Endodermal cell (in vitro differentiated cells): ENCODE measurements at regions not wholly inside any gene's neighbourhood (a gene's known extent, or its start where the extent isn't known, plus 50 kb on each side); places are given as distances from the start of the nearest gene placed in this dataset.

ENCODE experiments used
- DNase-seq: peaks from one replicate; pipeline ENCODE4 v3.0.0-alpha.2; 2017
- H3K27ac ChIP-seq: 2 replicates; pipeline ENCODE4 v1.5.1; 2013; ENCODE audit warnings: mild to moderate bottlenecking, low read depth, low read length, moderate library complexity
- H3K27me3 ChIP-seq: 2 replicates; pipeline ENCODE4 v1.6.1; 2013; ENCODE audit warnings: mild to moderate bottlenecking, low read length, moderate library complexity; ENCODE audit not compliant: insufficient read depth, control insufficient read depth, poor library complexity, severe bottlenecking
- H3K36me3 ChIP-seq: 2 replicates; pipeline ENCODE4 v1.7.0; 2013; ENCODE audit warnings: mild to moderate bottlenecking, low read length, moderate library complexity; ENCODE audit not compliant: control insufficient read depth, insufficient read depth
- H3K4me1 ChIP-seq: one replicate; pipeline ENCODE4 v1.7.0; 2013; ENCODE audit warnings: low read length; ENCODE audit not compliant: control insufficient read depth, insufficient read depth
- H3K4me3 ChIP-seq: 2 replicates; pipeline ENCODE4 v1.5.1; 2013; ENCODE audit warnings: mild to moderate bottlenecking, low read length, moderate library complexity
- H3K9ac ChIP-seq: 2 replicates; pipeline ENCODE4 v1.6.1; 2013; ENCODE audit warnings: mild to moderate bottlenecking, low read length, moderate library complexity; ENCODE audit not compliant: poor library complexity, severe bottlenecking; ENCODE audit errors: extremely low read depth
- H3K9me3 ChIP-seq: 2 replicates; pipeline ENCODE4 v1.6.1; 2013; ENCODE audit warnings: mild to moderate bottlenecking, low read length, moderate library complexity; ENCODE audit not compliant: control insufficient read depth
- H3K27ac Mint-ChIP-seq: 2 replicates; pipeline ENCODE4 v1.8.0; 2020; ENCODE audit warnings: mixed read lengths
- H3K27me3 Mint-ChIP-seq: 2 replicates; pipeline ENCODE4 v1.8.0; 2021; ENCODE audit warnings: mild to moderate bottlenecking, mixed read lengths; ENCODE audit not compliant: insufficient read depth
- H3K36me3 Mint-ChIP-seq: 2 replicates; pipeline ENCODE4 v1.8.0; 2020; ENCODE audit warnings: low read depth, mixed read lengths
- H3K4me1 Mint-ChIP-seq: 2 replicates; pipeline ENCODE4 v1.8.0; 2020; ENCODE audit warnings: mixed read lengths
- H3K4me3 Mint-ChIP-seq: 2 replicates; pipeline ENCODE4 v1.8.0; 2020; ENCODE audit warnings: mild to moderate bottlenecking, moderate library complexity, mixed read lengths
- H3K9me3 Mint-ChIP-seq: 2 replicates; pipeline ENCODE4 v1.8.0; 2020; ENCODE audit warnings: mild to moderate bottlenecking, mixed read lengths
- WGBS, 2 experiments: methylation state at CpG; one replicate each; pipeline versions ENCODE4 v1.1.5 to v1.1.7; 2013; ENCODE audit warnings: missing lambda C conversion rate in 2 of 2, mixed read lengths in 1 of 2; ENCODE audit not compliant: insufficient coverage in 1 of 2, insufficient read length in 1 of 2; 5-methylcytosine and 5-hydroxymethylcytosine counted together
- TF ChIP-seq, protein P1 (sequence below): fragments of 200-600 bp; sonication (generic); conservative IDR thresholded peaks from 2 replicates; pipeline ENCODE4 v1.5.0; 2021; ENCODE audit warnings: antibody characterized with exemption, mild to moderate bottlenecking

DNA sequence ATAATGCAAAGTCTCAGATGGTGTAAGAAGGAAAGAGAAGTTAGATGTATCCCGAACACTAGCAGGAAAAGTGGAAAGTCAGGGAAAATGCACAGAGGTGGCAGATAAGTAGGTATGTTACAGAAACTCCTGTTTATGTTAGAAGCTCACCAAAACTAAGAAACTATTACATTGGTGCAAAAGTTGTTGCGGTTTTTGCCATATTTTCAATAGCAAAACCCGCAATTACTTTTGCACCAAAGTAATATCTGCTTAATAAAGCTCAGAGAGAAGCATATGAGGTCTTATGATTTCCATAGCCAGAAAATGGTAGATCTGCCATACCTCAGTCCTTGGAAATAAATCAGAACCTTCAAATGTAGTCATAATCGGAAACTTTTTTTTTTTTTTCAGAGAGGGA, 1035.6 kb downstream of the PCDH7 start:
- no peaks in the 10 kb centered on the region for H3K4me1 Mint-ChIP-seq
- no peaks in the 10 kb centered on the region for H3K36me3 ChIP-seq
- no peak overlapping the region for H3K4me3 ChIP-seq
- no peak for DNase-seq
- H3K27ac ChIP-seq: no peak overlapping the region
- 50 to 69% methylated on average over 2 to 4 of the region's 4 CpGs for WGBS, 2 experiments
- no peak overlapping the region for H3K4me3 Mint-ChIP-seq
- H3K36me3 Mint-ChIP-seq: no peaks in the 10 kb centered on the region
- H3K9me3 Mint-ChIP-seq: peaks cover 3% of the 10 kb centered on the region
- no peaks in the 10 kb centered on the region for H3K9me3 ChIP-seq
- no peak overlapping the region for H3K27ac Mint-ChIP-seq
- TF ChIP-seq, protein P1, sequence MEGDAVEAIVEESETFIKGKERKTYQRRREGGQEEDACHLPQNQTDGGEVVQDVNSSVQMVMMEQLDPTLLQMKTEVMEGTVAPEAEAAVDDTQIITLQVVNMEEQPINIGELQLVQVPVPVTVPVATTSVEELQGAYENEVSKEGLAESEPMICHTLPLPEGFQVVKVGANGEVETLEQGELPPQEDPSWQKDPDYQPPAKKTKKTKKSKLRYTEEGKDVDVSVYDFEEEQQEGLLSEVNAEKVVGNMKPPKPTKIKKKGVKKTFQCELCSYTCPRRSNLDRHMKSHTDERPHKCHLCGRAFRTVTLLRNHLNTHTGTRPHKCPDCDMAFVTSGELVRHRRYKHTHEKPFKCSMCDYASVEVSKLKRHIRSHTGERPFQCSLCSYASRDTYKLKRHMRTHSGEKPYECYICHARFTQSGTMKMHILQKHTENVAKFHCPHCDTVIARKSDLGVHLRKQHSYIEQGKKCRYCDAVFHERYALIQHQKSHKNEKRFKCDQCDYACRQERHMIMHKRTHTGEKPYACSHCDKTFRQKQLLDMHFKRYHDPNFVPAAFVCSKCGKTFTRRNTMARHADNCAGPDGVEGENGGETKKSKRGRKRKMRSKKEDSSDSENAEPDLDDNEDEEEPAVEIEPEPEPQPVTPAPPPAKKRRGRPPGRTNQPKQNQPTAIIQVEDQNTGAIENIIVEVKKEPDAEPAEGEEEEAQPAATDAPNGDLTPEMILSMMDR: no peak
- H3K27me3 ChIP-seq: no peaks in the 10 kb centered on the region
- H3K9ac ChIP-seq: no peak overlapping the region
- H3K4me1 ChIP-seq: no peaks in the 10 kb centered on the region
- no peaks in the 10 kb centered on the region for H3K27me3 Mint-ChIP-seq

DNA sequence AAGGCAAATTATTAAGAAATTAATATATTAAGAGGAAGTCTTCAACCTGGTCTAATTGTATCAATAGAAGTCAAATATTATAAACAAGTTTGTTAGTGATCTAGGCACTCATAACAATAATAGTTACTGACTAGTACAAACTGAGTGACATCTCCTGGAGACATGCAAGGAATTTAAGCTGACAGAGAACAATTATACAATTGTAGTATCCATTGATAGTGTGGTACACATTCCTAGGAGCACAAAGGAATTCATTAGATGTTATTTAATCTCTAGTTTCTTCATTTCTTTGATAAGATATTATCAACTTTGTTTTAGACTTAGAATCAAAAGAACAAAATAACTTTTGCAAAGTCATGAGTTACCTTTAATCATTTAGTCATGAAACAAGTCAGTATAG, 1048.6 kb downstream of the PCDH7 start:
- DNase-seq: no peak
- Histone ChIP-seq H3K4me3 (no peak overlapping the region), H3K4me1 (no peaks in the 10 kb centered on the region), H3K27me3 (no peaks in the 10 kb centered on the region), H3K9me3 (no peaks in the 10 kb centered on the region), H3K36me3 (no peaks in the 10 kb centered on the region), H3K27ac (no peak overlapping the region), H3K9ac (no peak overlapping the region)
- Mint-ChIP-seq H3K27ac (no peak overlapping the region), H3K27me3 (no peaks in the 10 kb centered on the region), H3K36me3 (no peaks in the 10 kb centered on the region), H3K4me1 (peaks cover 7% of the 10 kb centered on the region), H3K4me3 (no peak overlapping the region), H3K9me3 (no peaks in the 10 kb centered on the region)
- TF ChIP-seq, protein P1: no peak

DNA sequence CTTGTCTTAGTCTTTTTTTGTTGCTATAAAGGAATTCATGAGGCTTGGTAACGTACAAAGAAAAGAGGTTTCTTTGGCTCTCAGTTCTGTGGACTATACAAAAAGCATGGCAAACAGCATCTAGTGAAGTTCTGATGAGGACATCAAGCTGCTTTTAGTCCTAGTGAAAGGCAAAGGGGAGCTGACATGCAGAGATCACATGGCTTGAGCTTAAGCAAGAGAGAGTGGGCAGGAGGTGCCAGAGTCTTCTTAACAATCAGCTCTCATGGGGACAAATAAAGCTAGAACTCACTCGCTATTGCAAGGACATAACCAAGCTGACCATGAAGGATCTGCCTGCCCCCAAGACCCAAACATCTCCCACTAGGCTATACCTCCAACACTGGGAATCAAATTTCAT, 1063.1 kb downstream of the PCDH7 start:
- Mint-ChIP-seq H3K36me3 (no peaks in the 10 kb centered on the region), H3K27ac (no peak overlapping the region), H3K27me3 (no peaks in the 10 kb centered on the region), H3K9me3 (peaks cover 16% of the 10 kb centered on the region), H3K4me1 (peaks cover 6% of the 10 kb centered on the region), H3K4me3 (no peak overlapping the region)
- no peak overlapping the region for H3K27ac ChIP-seq
- TF ChIP-seq, protein P1: no peak
- H3K9me3 ChIP-seq: peaks cover 31% of the 10 kb centered on the region
- no peaks in the 10 kb centered on the region for H3K27me3 ChIP-seq
- DNase-seq: no peak
- H3K4me3 ChIP-seq: no peak overlapping the region
- H3K36me3 ChIP-seq: no peaks in the 10 kb centered on the region
- H3K4me1 ChIP-seq: peaks cover 4% of the 10 kb centered on the region
- H3K9ac ChIP-seq: no peak overlapping the region
- 93 to 97% methylated on average over 2 of the region's 2 CpGs for WGBS, 2 experiments
